ENCODE measurements at regions not wholly inside any gene's neighbourhood (a gene's known extent, or its start where the extent isn't known, plus 50 kb on each side); places are given as distances from the start of the nearest gene placed in this dataset.

DNA sequence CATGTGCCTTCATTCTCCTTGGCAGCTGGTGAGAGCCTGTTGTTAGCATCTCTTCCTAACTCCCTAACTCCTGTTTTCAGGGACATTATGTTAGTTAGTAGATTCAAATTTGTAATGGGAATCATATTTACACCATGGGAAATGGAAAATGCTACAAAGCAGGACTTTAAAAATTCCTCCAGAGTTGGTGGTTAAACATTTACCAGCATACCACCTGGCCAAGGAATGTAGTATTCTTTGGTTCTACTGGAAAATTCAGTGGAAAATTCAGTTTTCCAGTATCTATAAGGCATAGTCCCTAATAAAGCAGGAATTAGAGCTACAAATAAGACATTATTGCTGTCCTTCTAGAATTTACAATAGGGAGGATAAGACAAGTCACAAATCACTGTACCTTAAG, 291.7 kb downstream of the GPD2 start:
- no peaks in the 10 kb centered on the region for H3K9me3 ChIP-seq (replicated peaks in 1 of 3)
- no peak overlapping the region for H3K27ac ChIP-seq
- intact Hi-C loops (cut with DNase I) = no loop called here
- TF ChIP-seq, protein P1, sequence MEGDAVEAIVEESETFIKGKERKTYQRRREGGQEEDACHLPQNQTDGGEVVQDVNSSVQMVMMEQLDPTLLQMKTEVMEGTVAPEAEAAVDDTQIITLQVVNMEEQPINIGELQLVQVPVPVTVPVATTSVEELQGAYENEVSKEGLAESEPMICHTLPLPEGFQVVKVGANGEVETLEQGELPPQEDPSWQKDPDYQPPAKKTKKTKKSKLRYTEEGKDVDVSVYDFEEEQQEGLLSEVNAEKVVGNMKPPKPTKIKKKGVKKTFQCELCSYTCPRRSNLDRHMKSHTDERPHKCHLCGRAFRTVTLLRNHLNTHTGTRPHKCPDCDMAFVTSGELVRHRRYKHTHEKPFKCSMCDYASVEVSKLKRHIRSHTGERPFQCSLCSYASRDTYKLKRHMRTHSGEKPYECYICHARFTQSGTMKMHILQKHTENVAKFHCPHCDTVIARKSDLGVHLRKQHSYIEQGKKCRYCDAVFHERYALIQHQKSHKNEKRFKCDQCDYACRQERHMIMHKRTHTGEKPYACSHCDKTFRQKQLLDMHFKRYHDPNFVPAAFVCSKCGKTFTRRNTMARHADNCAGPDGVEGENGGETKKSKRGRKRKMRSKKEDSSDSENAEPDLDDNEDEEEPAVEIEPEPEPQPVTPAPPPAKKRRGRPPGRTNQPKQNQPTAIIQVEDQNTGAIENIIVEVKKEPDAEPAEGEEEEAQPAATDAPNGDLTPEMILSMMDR (IDR thresholded peaks at IDR 0.05) = no peak
- no peak for TF ChIP-seq POLR2A (IDR thresholded peaks at IDR 0.05)
- H3K27me3 ChIP-seq = no peaks in the 10 kb centered on the region
- DNase-seq = no peak
- no peaks in the 10 kb centered on the region for H3K36me3 ChIP-seq (replicated peaks in 1 of 2)
- no peak overlapping the region for H3K4me3 ChIP-seq
- no peaks in the 10 kb centered on the region for H3K4me1 ChIP-seq (replicated peaks in 1 of 2)

DNA sequence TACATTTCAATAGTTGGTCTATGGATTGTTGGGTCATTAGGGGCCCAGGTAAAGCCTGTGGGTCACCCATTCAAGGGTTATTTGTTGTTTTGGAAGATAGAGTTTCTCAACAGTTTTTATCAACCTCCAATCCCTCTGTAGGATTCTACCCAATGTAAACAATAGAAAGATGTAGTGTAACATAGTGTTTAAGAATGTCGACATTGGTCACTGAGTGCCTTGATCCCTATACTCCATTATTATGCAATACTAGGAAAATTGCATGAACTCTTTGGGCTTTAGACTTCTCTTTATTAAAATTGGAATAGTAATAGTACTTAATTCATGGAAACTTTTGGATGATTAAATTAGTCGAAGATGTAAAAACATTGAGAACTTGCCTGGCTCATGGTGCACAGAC, 292.1 kb downstream of the GPD2 start:
- no peak for DNase-seq
- Histone ChIP-seq H3K4me1 (replicated peaks in 1 of 2) (no peaks in the 10 kb centered on the region), H3K9me3 (replicated peaks in 1 of 3) (no peaks in the 10 kb centered on the region), H3K4me3 (no peak overlapping the region), H3K36me3 (replicated peaks in 1 of 2) (no peaks in the 10 kb centered on the region), H3K27me3 (no peaks in the 10 kb centered on the region), H3K27ac (no peak overlapping the region)
- intact Hi-C loops (cut with DNase I) = no loop called here
- TF ChIP-seq POLR2A (IDR thresholded peaks at IDR 0.05) = no peak
- TF ChIP-seq, protein P1 (IDR thresholded peaks at IDR 0.05) = no peak
- 80 to 96% (median 84%) methylated on average over 2 of the region's 2 CpGs for WGBS, 4 donors

DNA sequence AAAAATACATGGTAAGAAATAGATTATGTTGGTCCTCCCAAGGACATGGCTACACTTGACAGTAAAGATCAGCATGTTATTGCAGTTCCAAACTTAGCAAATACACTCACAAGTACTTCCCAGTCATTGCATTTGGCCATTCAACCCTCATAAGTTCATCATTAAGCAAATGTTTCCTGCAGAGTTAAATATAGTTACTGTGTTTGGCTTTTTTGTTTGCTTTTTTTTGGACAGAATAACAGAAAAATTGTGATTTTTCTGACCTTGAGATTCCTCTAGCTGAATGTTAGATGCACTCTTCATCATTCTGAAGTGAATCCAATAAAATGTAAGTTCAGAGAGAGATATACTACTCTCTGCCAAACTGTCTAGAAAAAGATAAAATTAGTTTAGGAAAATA, 295.3 kb downstream of the GPD2 start:
- Histone ChIP-seq H3K36me3 (replicated peaks in 1 of 2) (no peaks in the 10 kb centered on the region), H3K27me3 (no peaks in the 10 kb centered on the region), H3K4me3 (no peak overlapping the region), H3K4me1 (replicated peaks in 1 of 2) (no peaks in the 10 kb centered on the region), H3K27ac (no peak overlapping the region), H3K9me3 (replicated peaks in 1 of 3) (no peaks in the 10 kb centered on the region)
- TF ChIP-seq, protein P1 (IDR thresholded peaks at IDR 0.05) = no peak
- TF ChIP-seq POLR2A (IDR thresholded peaks at IDR 0.05) = no peak
- intact Hi-C loops (cut with DNase I) = no loop called here
- DNase-seq = no peak

DNA sequence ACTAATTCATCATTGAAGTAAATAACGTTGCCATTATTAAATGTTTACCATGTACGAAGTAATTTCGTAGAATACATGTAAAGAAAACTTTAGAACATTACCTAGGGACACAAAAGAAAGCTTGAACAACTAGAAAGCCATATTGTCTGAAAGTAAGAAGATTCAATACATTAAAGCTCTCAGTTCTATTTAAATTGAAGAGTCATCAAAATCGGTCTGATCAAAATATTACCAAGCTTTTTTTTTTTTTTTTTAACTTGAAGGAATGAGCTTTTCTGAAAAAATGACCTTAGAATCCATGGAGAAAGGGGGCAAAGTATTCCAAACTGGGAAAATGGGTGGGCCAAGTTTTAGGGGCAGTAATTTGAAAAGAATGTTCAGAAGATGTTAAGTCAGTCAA, 300.8 kb downstream of the GPD2 start:
- WGBS, 4 donors = 58 to 79% (median 78%) methylated on average over 4 of the region's 4 CpGs
- Histone ChIP-seq H3K9me3 (replicated peaks in 1 of 3) (no peaks in the 10 kb centered on the region), H3K27ac (no peak overlapping the region), H3K36me3 (replicated peaks in 1 of 2) (no peaks in the 10 kb centered on the region), H3K27me3 (no peaks in the 10 kb centered on the region), H3K4me1 (replicated peaks in 1 of 2) (no peaks in the 10 kb centered on the region), H3K4me3 (no peak overlapping the region)
- intact Hi-C loops (cut with DNase I) = no loop called here
- DNase-seq = no peak
- TF ChIP-seq, protein P1 (IDR thresholded peaks at IDR 0.05) = no peak
- TF ChIP-seq POLR2A (IDR thresholded peaks at IDR 0.05) = no peak

All from adrenal gland (tissue), 9 donors.